HG02798 (cell line): ENCODE measurements at regions not wholly inside any gene's neighbourhood (a gene's known extent, or its start where the extent isn't known, plus 50 kb on each side); places are given as distances from the start of the nearest gene placed in this dataset.
"Not testable (repeated sequence)": the region's sequence is repeated elsewhere in the genome, so short reads cannot be mapped to it uniquely, and the experiment has no call there.

ENCODE experiments used
- ATAC-seq: cut with Tn5 transposase; IDR thresholded peaks from one replicate; pipeline ENCODE4 v1.9.1; 2021; ENCODE audit warnings: mild to moderate bottlenecking; ENCODE audit not compliant: unreplicated experiment, poor library complexity

- no peak for ATAC-seq
These were observed 92.4 kb upstream of the B3GAT2 start for GRCh38 chr6:71049198-71049770.

- no peak for ATAC-seq
These were observed 96.6 kb upstream of the B3GAT2 start for GRCh38 chr6:71053475-71053874.

GRCh38 chr6:71056656-71057055 is 99.8 kb upstream of the B3GAT2 start:
- no peak for ATAC-seq

- ATAC-seq: no peak
These were observed 109.3 kb upstream of the B3GAT2 start for GRCh38 chr6:71066153-71066552.

- ATAC-seq: no peak
These were observed 111.0 kb upstream of the B3GAT2 start for GRCh38 chr6:71067816-71068215.

- no peak for ATAC-seq
These were observed 115.6 kb upstream of the B3GAT2 start for GRCh38 chr6:71072508-71072907.

- ATAC-seq: no peak
These were observed 120.8 kb upstream of the B3GAT2 start for GRCh38 chr6:71077655-71078054.

GRCh38 chr6:71079677-71080076 is 122.8 kb upstream of the B3GAT2 start:
- no peak for ATAC-seq

GRCh38 chr6:71080133-71080532 is 123.3 kb upstream of the B3GAT2 start:
- ATAC-seq: no peak

GRCh38 chr6:71080826-71081225 is 124.0 kb upstream of the B3GAT2 start:
- no peak for ATAC-seq

GRCh38 chr6:71082033-71082650 is 125.3 kb upstream of the B3GAT2 start:
- no peak for ATAC-seq

GRCh38 chr6:71083308-71083820 is 126.5 kb upstream of the B3GAT2 start:
- ATAC-seq: no peak

- no peak for ATAC-seq
These were observed 131.3 kb upstream of the B3GAT2 start for GRCh38 chr6:71088166-71088565.

- ATAC-seq: no peak
These were observed 133.4 kb upstream of the B3GAT2 start for GRCh38 chr6:71090217-71090616.

- no peak for ATAC-seq
These were observed 134.3 kb upstream of the B3GAT2 start for GRCh38 chr6:71091167-71091566.

- no peak for ATAC-seq
These were observed 135.1 kb upstream of the B3GAT2 start for GRCh38 chr6:71091956-71092355.

- not testable (repeated sequence) for ATAC-seq
These were observed 140.4 kb upstream of the B3GAT2 start for GRCh38 chr6:71097264-71097663.

- no peak for ATAC-seq
These were observed 142.8 kb upstream of the B3GAT2 start for GRCh38 chr6:71099649-71100048.

GRCh38 chr6:71103130-71103529 is 146.3 kb upstream of the B3GAT2 start:
- ATAC-seq: no peak

- no peak for ATAC-seq
These were observed 146.8 kb upstream of the B3GAT2 start for GRCh38 chr6:71103641-71104040.

GRCh38 chr6:71106276-71106675 is 149.4 kb upstream of the B3GAT2 start:
- no peak for ATAC-seq

- ATAC-seq: no peak
These were observed 151.1 kb upstream of the B3GAT2 start for GRCh38 chr6:71107911-71108420.
